Fibroblast of lung (primary cell): ENCODE measurements at regions not wholly inside any gene's neighbourhood (a gene's known extent, or its start where the extent isn't known, plus 50 kb on each side); places are given as distances from the start of the nearest gene placed in this dataset.

Experiments
- EZH2 ChIP-seq: IDR thresholded peaks from 2 replicates; pipeline ENCODE4 v1.5.1; 2012; ENCODE audit warnings: low read length, control low read depth, mild to moderate bottlenecking; ENCODE audit errors: missing control alignments
- TF ChIP-seq, protein P1 (sequence below), 2 donors: IDR thresholded peaks in 1 of 2; conservative IDR thresholded peaks in 1 of 2; 1 replicate in 1 of 2; 2 replicates in 1 of 2; pipeline ENCODE4 v1.5.1; 2011 to 2012; ENCODE audit warnings: low read length in 2 of 2, control low read depth in 1 of 2, inconsistent platforms in 1 of 2, low read depth in 1 of 2, mild to moderate bottlenecking in 1 of 2

DNA sequence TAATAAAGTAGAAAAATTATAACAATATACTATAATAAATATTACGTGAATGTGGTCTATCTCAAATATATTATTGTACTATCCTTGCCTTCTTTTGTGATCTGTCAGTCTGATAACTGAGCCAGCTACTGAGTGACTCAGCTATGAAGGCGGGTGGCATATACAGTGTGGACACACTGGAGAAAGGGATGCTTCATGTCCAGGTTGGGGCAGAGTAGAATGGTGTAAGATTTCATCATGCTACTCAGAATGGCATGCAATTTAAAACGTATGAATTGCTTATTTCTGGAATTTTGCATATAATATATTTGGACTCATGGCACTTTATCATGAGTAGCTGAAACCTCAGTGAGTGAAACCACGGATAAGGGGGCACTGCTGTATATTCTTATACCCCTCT, 172.9 kb upstream of the TBC1D5 start:
- TF ChIP-seq, protein P1, sequence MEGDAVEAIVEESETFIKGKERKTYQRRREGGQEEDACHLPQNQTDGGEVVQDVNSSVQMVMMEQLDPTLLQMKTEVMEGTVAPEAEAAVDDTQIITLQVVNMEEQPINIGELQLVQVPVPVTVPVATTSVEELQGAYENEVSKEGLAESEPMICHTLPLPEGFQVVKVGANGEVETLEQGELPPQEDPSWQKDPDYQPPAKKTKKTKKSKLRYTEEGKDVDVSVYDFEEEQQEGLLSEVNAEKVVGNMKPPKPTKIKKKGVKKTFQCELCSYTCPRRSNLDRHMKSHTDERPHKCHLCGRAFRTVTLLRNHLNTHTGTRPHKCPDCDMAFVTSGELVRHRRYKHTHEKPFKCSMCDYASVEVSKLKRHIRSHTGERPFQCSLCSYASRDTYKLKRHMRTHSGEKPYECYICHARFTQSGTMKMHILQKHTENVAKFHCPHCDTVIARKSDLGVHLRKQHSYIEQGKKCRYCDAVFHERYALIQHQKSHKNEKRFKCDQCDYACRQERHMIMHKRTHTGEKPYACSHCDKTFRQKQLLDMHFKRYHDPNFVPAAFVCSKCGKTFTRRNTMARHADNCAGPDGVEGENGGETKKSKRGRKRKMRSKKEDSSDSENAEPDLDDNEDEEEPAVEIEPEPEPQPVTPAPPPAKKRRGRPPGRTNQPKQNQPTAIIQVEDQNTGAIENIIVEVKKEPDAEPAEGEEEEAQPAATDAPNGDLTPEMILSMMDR (conservative IDR thresholded peaks at IDR 0.05 in 1 of 2, IDR thresholded peaks at IDR 0.05 in 1 of 2; ENCODE audit: low read depth in 1 of 2, low read length in 2 of 2), result no peak
- TF ChIP-seq EZH2, result no peak
